H9 (cell line): ENCODE measurements at regions not wholly inside any gene's neighbourhood (a gene's known extent, or its start where the extent isn't known, plus 50 kb on each side); places are given as distances from the start of the nearest gene placed in this dataset.

ENCODE experiments used
- DNase-seq: peaks from one replicate; pipeline ENCODE4 v3.0.0-alpha.2; 2017
- H2AFZ ChIP-seq: one replicate; pipeline ENCODE4 v1.6.1; 2013; ENCODE audit warnings: mild to moderate bottlenecking, low read length, control low read depth, moderate library complexity
- H2AK5ac ChIP-seq: 2 replicates; pipeline ENCODE4 v1.6.1; 2013; ENCODE audit warnings: low read length, control low read depth, mixed read lengths; ENCODE audit not compliant: insufficient read length
- H2BK120ac ChIP-seq: one replicate; pipeline ENCODE4 v1.6.1; 2013; ENCODE audit warnings: low read depth, mild to moderate bottlenecking, low read length, control low read depth, inconsistent platforms; ENCODE audit not compliant: poor library complexity, severe bottlenecking
- H2BK12ac ChIP-seq: 2 replicates; pipeline ENCODE4 v1.6.1; 2013; ENCODE audit warnings: low read length, control low read depth, mixed read lengths, low read depth; ENCODE audit not compliant: insufficient read length
- H2BK15ac ChIP-seq: 2 replicates; pipeline ENCODE4 v1.6.1; 2013; ENCODE audit warnings: low read depth, low read length, control low read depth
- H2BK20ac ChIP-seq: one replicate; pipeline ENCODE4 v1.6.1; 2013; ENCODE audit warnings: low read depth, mild to moderate bottlenecking, low read length, control low read depth, inconsistent platforms; ENCODE audit not compliant: poor library complexity, severe bottlenecking
- H2BK5ac ChIP-seq: 2 replicates; pipeline ENCODE4 v1.6.1; 2013; ENCODE audit warnings: low read length, control low read depth, mixed read lengths; ENCODE audit not compliant: insufficient read length
- H3K14ac ChIP-seq: 2 replicates; pipeline ENCODE4 v1.6.1; 2013; ENCODE audit warnings: low read length, control low read depth; ENCODE audit not compliant: insufficient read depth
- H3K18ac ChIP-seq: 2 replicates; pipeline ENCODE4 v1.6.1; 2013; ENCODE audit warnings: low read depth, mild to moderate bottlenecking, mixed read lengths, low read length, control low read depth; ENCODE audit not compliant: insufficient read length
- H3K23ac ChIP-seq: 2 replicates; pipeline ENCODE4 v1.6.1; 2013; ENCODE audit warnings: low read length, control low read depth, mixed read lengths, low read depth; ENCODE audit not compliant: insufficient read length
- H3K23me2 ChIP-seq: 2 replicates; pipeline ENCODE4 v1.6.1; 2013; ENCODE audit warnings: low read depth, mild to moderate bottlenecking, mixed read lengths, low read length, control low read depth; ENCODE audit not compliant: insufficient read length, poor library complexity, severe bottlenecking
- H3K27ac ChIP-seq: 2 replicates; pipeline ENCODE4 v1.5.1; 2013; ENCODE audit warnings: low read length, control low read depth, mixed read lengths, low read depth; ENCODE audit not compliant: insufficient read length
- H3K27me3 ChIP-seq: 2 replicates; pipeline ENCODE4 v1.6.1; 2013; ENCODE audit warnings: low read length, control low read depth, inconsistent platforms; ENCODE audit not compliant: insufficient read depth
- H3K4ac ChIP-seq: 2 replicates; pipeline ENCODE4 v1.6.1; 2013; ENCODE audit warnings: low read depth, mild to moderate bottlenecking, control low read depth, inconsistent platforms, low read length, moderate library complexity
- H3K4me1 ChIP-seq: 2 replicates; pipeline ENCODE4 v1.6.1; 2013; ENCODE audit warnings: low read length, control low read depth, inconsistent platforms; ENCODE audit not compliant: insufficient read depth
- H3K4me2 ChIP-seq: 2 replicates; pipeline ENCODE4 v1.6.1; 2013; ENCODE audit warnings: low read length, control low read depth, mixed read lengths; ENCODE audit not compliant: insufficient read length, insufficient read depth
- H3K56ac ChIP-seq: 2 replicates; pipeline ENCODE4 v1.6.1; 2013; ENCODE audit warnings: low read depth, mild to moderate bottlenecking, mixed read lengths, low read length, control low read depth; ENCODE audit not compliant: insufficient read length
- H3K79me1 ChIP-seq: 2 replicates; pipeline ENCODE4 v1.6.1; 2013; ENCODE audit warnings: low read depth, mild to moderate bottlenecking, moderate library complexity, low read length, control low read depth, inconsistent platforms; ENCODE audit not compliant: insufficient read depth, poor library complexity, severe bottlenecking
- H3K79me2 ChIP-seq: 2 replicates; pipeline ENCODE4 v1.6.1; 2013; ENCODE audit warnings: low read length, control low read depth, inconsistent platforms; ENCODE audit not compliant: insufficient read depth
- H3K9ac ChIP-seq: 2 replicates; pipeline ENCODE4 v1.6.1; 2013; ENCODE audit warnings: low read length, control low read depth, mixed read lengths; ENCODE audit not compliant: insufficient read length; ENCODE audit errors: extremely low read depth
- H3K9me3 ChIP-seq: one replicate; pipeline ENCODE4 v1.6.1; 2013; ENCODE audit warnings: low read depth, low read length, inconsistent platforms; ENCODE audit not compliant: control insufficient read depth
- H3T11ph ChIP-seq: one replicate; pipeline ENCODE4 v1.6.1; 2013; ENCODE audit warnings: mild to moderate bottlenecking, low read length, control low read depth, inconsistent platforms
- H4K20me1 ChIP-seq: one replicate; pipeline ENCODE4 v1.6.1; 2013; ENCODE audit not compliant: control insufficient read depth, insufficient read length, insufficient read depth
- H4K5ac ChIP-seq: 2 replicates; pipeline ENCODE4 v1.6.1; 2013; ENCODE audit warnings: low read depth, mild to moderate bottlenecking, mixed read lengths, low read length, control low read depth; ENCODE audit not compliant: insufficient read length
- H4K8ac ChIP-seq: replicated peaks from 2 replicates; pipeline ENCODE4 v1.6.1; 2013; ENCODE audit warnings: low read length, control low read depth, mixed read lengths, low read depth; ENCODE audit not compliant: insufficient read length
- H4K91ac ChIP-seq: 2 replicates; pipeline ENCODE4 v1.6.1; 2013; ENCODE audit warnings: low read depth, mild to moderate bottlenecking, moderate library complexity, mixed read lengths, low read length, control low read depth; ENCODE audit not compliant: insufficient read length
- H3K27ac Mint-ChIP-seq, 3 experiments: 2 replicates in 2 of 3; 3 replicates in 1 of 3; pipeline ENCODE4 v1.8.0; 2020 to 2021; ENCODE audit warnings: mixed read lengths in 3 of 3, mild to moderate bottlenecking in 1 of 3, moderate library complexity in 1 of 3
- H3K27me3 Mint-ChIP-seq: 2 replicates; pipeline ENCODE4 v1.8.0; 2021; ENCODE audit warnings: low read depth, mild to moderate bottlenecking, moderate library complexity, mixed read lengths
- H3K36me3 Mint-ChIP-seq, 3 experiments: 2 replicates in 2 of 3; 3 replicates in 1 of 3; pipeline ENCODE4 v1.8.0; 2020 to 2021; ENCODE audit warnings: low read depth in 3 of 3, mixed read lengths in 3 of 3; ENCODE audit not compliant: insufficient read depth in 1 of 3
- H3K4me1 Mint-ChIP-seq, 2 experiments: 2 replicates each; pipeline ENCODE4 v1.8.0; 2020; ENCODE audit warnings: mixed read lengths in 2 of 2
- H3K4me3 Mint-ChIP-seq, 2 experiments: 2 replicates in 1 of 2; 3 replicates in 1 of 2; pipeline ENCODE4 v1.8.0; 2020 to 2021; ENCODE audit warnings: mild to moderate bottlenecking in 2 of 2, mixed read lengths in 2 of 2, moderate library complexity in 1 of 2
- H3K9me3 Mint-ChIP-seq, 2 experiments: 2 replicates in 1 of 2; 3 replicates in 1 of 2; pipeline ENCODE4 v1.8.0; 2020; ENCODE audit warnings: mild to moderate bottlenecking in 2 of 2, mixed read lengths in 2 of 2, moderate library complexity in 1 of 2
- WGBS: extraction: QIAGEN DNeasy Blood & Tissue Kit; methylation state at CpG from one replicate; pipeline ENCODE4 v1.1.7; 2013; ENCODE audit warnings: missing lambda C conversion rate, low lambda C conversion rate, mixed read lengths; ENCODE audit not compliant: insufficient read length; ENCODE audit errors: extremely low coverage; 5-methylcytosine and 5-hydroxymethylcytosine counted together
- TF ChIP-seq, protein P1 (sequence below): fragments of 200-600 bp; sonication (generic); conservative IDR thresholded peaks from 3 replicates; pipeline ENCODE4 v1.8.0; 2021; ENCODE audit warnings: antibody characterized with exemption, mild to moderate bottlenecking

DNA sequence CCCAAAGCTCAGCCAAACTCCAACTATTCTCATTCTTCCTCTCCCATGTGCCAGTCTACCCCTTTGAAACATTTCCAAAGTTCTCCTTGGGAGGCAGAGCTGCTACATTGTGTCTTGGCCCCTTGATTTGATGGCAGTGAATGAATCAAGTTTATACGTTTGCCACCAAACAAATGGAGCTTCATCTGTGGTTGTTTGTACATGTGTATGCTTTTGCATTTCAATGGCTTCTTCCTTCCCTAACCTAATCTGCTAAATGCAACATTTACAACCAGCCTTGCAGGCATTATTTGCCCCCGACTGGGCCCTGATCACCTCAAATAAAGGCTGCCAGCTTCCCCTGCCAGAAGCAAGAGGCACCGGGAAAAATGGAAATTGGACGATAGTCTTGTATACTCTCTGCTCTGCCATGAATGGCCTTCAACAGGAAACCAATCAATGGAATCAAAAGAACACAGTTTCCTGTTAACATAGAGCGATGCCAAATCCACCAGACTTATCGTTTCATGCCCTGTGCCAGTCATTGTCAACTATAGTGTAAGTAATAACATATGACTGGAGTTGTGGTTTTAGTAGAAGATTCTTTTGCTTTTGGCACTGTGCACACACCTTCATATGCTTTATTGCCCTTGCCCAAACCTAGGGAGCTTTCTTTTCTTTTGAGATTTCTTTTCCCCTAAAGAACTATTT is 97.8 kb downstream of the TMEM30B start:
- H2BK15ac ChIP-seq = no peak overlapping the region
- no peak overlapping the region for H2BK5ac ChIP-seq
- no peak overlapping the region for H3K4me3 Mint-ChIP-seq
- no peak overlapping the region for H4K5ac ChIP-seq
- no peaks in the 10 kb centered on the region for H3K27me3 Mint-ChIP-seq
- no peak overlapping the region for H3K9ac ChIP-seq
- no peak overlapping the region for H2AK5ac ChIP-seq
- H3K27ac ChIP-seq = no peak overlapping the region
- H3K14ac ChIP-seq = no peak overlapping the region
- H2BK120ac ChIP-seq = no peak overlapping the region
- H3K4ac ChIP-seq = no peak overlapping the region
- no peak overlapping the region for H3K4me2 ChIP-seq
- H3K9me3 ChIP-seq = no peaks in the 10 kb centered on the region
- no peak overlapping the region for H2AFZ ChIP-seq
- no peak overlapping the region for H4K8ac ChIP-seq
- no peak overlapping the region for H3K23ac ChIP-seq
- H3K79me1 ChIP-seq = no peaks in the 10 kb centered on the region
- H4K91ac ChIP-seq = no peak overlapping the region
- no peak overlapping the region for H3K27ac Mint-ChIP-seq
- H3K4me1 ChIP-seq = no peaks in the 10 kb centered on the region; the same call in 1 of the 2 replicates
- peaks cover 19 to 22% of the 10 kb centered on the region in 2 experiments for H3K4me1 Mint-ChIP-seq
- WGBS = no CpG with 5 or more reads among the region's 6 CpGs
- H2BK12ac ChIP-seq = no peak overlapping the region
- no peaks in the 10 kb centered on the region for H3K79me2 ChIP-seq
- H4K20me1 ChIP-seq = no peaks in the 10 kb centered on the region
- H2BK20ac ChIP-seq = no peak overlapping the region
- H3K56ac ChIP-seq = no peak overlapping the region
- H3K27me3 ChIP-seq = no peaks in the 10 kb centered on the region
- no peak overlapping the region for H3K18ac ChIP-seq
- TF ChIP-seq, protein P1, sequence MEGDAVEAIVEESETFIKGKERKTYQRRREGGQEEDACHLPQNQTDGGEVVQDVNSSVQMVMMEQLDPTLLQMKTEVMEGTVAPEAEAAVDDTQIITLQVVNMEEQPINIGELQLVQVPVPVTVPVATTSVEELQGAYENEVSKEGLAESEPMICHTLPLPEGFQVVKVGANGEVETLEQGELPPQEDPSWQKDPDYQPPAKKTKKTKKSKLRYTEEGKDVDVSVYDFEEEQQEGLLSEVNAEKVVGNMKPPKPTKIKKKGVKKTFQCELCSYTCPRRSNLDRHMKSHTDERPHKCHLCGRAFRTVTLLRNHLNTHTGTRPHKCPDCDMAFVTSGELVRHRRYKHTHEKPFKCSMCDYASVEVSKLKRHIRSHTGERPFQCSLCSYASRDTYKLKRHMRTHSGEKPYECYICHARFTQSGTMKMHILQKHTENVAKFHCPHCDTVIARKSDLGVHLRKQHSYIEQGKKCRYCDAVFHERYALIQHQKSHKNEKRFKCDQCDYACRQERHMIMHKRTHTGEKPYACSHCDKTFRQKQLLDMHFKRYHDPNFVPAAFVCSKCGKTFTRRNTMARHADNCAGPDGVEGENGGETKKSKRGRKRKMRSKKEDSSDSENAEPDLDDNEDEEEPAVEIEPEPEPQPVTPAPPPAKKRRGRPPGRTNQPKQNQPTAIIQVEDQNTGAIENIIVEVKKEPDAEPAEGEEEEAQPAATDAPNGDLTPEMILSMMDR = no peak
- no peaks in the 10 kb centered on the region; a peak in 1 of 7 replicates for H3K36me3 Mint-ChIP-seq
- no peaks in the 10 kb centered on the region; a peak in 1 of 5 replicates for H3K9me3 Mint-ChIP-seq
- H3T11ph ChIP-seq = no peak overlapping the region
- DNase-seq = no peak
- no peaks in the 10 kb centered on the region for H3K23me2 ChIP-seq
